ENCODE measurements at regions not wholly inside any gene's neighbourhood (a gene's known extent, or its start where the extent isn't known, plus 50 kb on each side); places are given as distances from the start of the nearest gene placed in this dataset.

DNA sequence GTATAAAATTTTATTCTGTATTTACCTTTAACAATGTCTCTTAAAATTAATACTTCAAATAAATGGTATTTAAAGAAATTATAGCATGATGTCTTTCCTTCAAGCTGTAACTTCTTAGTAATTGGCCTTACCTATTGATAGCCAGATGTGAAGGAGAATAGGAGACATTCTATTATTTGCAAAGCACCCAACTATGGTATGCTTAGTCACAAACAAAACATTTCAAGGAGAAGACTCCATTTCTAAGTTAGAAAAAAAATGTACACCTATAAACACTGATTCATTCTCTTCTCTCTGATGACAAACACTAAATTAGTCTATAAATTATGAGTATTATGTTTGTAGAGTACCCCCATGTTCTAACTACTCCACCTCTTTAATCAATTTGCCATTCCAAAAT lies 66.4 kb downstream of the NKX6-1 start:
- TF ChIP-seq, protein P1, sequence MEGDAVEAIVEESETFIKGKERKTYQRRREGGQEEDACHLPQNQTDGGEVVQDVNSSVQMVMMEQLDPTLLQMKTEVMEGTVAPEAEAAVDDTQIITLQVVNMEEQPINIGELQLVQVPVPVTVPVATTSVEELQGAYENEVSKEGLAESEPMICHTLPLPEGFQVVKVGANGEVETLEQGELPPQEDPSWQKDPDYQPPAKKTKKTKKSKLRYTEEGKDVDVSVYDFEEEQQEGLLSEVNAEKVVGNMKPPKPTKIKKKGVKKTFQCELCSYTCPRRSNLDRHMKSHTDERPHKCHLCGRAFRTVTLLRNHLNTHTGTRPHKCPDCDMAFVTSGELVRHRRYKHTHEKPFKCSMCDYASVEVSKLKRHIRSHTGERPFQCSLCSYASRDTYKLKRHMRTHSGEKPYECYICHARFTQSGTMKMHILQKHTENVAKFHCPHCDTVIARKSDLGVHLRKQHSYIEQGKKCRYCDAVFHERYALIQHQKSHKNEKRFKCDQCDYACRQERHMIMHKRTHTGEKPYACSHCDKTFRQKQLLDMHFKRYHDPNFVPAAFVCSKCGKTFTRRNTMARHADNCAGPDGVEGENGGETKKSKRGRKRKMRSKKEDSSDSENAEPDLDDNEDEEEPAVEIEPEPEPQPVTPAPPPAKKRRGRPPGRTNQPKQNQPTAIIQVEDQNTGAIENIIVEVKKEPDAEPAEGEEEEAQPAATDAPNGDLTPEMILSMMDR (conservative IDR thresholded peaks at IDR 0.05), result no peak
- no peak for TF ChIP-seq EZH2 (IDR thresholded peaks at IDR 0.05; ENCODE audit: low read depth)
